GM21423 (cell line): ENCODE measurements at regions not wholly inside any gene's neighbourhood (a gene's known extent, or its start where the extent isn't known, plus 50 kb on each side); places are given as distances from the start of the nearest gene placed in this dataset.

Experiments used
- ATAC-seq: cut with Tn5 transposase; IDR thresholded peaks from one replicate; pipeline ENCODE4 v1.9.1; 2021; ENCODE audit warnings: mild to moderate bottlenecking, moderate library complexity; ENCODE audit not compliant: unreplicated experiment

DNA sequence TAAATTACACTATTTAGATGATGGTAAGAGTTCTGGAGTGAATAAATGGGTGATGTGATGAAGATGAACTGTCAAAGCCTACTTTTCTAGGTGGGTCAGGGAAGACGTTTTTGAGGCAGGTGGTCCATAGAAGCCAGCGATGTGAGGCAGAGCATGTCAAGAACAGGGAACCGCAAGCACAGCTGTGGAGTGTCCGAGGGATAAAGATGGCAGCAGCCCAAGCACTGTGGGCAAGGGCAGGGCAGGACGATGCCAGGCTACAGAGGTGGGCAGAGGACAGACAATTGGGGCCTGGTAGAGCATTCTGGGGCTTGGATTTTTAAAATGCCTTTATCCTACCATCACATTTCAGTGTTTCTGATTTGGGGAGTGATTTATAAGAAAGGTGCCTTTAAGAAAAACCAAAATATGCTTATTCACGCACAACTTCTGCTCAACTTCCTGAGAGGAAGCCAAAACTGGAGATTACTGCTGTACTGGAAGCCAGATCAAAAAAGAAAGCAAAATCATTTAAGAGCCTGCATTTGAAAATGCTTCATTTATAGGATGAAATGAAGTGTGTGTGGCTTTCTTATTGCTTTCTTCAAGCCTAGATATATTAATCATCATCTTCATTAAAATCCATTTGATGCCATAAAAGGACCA lies 119.0 kb upstream of the WDR17 start:
- ATAC-seq = no peak

- no peak for ATAC-seq
Measured at GRCh38 chr4:175947117-175947722, 118.4 kb upstream of the WDR17 start.

DNA sequence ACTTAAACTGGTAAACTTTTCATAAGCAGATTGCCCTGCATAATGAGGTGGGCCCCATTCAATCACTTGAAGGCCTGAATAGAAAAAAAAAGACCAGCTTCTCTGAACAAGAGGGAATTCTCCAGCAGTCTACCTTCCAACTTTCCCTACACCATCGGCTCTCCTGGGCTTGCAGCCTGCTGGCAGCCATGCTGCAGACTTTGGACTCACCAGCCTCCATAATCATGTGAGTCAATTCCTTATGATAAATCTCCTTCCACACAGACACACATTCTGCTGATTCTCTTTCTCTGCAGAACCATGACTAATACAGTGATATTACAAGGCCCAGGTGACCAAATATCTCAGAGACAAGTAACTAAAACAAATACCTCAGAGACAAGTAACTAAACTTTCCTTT lies 113.8 kb upstream of the WDR17 start:
- ATAC-seq = no peak

- no peak for ATAC-seq
Measured at GRCh38 chr4:175953116-175953515, 112.5 kb upstream of the WDR17 start.

DNA sequence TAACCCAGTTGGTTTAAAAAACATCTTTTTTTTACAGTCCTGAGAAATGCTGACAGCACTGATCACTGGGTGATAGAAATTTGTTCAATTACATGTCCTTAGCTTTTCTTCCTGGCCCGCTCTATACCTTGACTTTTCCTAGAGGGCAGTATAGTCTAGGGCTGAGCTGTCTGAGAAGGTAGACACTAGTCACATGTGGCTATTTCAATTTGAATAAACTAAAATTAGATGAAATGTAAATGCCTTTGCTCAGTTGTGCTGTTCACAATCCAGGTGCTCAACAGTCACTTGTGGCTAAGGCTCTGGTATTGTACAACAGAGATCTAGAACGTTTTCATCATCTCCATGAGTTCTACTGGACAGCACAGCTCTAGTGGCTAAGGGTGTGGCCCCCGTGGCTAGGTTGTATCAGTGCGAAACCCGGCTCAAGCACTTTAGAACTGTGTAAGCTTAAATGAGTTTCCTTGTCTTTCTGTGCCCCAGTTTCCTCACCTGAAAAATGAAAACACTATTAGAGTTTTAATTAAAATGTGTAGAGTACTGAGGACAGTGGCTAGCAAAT lies 111.6 kb upstream of the WDR17 start:
- peak; percentile 91 for ATAC-seq

- ATAC-seq = no peak
Measured at GRCh38 chr4:175954685-175955084, 111.0 kb upstream of the WDR17 start.

GRCh38 chr4:175961604-175962003 lies 104.0 kb upstream of the WDR17 start:
- peak; percentile 93 for ATAC-seq

DNA sequence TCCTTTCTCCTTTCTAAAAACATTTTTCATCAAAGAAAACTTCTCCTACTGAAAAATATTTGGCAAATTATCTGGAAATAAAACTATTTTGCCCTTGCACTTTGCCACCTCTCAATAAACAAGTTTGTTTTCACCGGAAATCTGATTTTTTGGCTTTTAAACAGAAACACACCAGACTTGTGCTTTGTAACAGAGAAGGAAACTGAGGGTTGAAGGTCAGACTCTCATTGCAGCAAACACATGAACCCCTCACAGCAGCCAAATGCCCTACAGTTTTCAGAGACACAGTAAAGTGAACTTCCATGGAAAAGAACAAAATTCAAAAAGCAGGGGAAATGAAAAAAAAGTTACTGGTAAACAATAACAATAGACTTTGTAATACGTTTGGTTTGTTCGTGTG lies 95.6 kb upstream of the WDR17 start:
- ATAC-seq = no peak

GRCh38 chr4:175970724-175971123 lies 94.9 kb upstream of the WDR17 start:
- ATAC-seq = no peak

GRCh38 chr4:175971388-175972179 lies 94.1 kb upstream of the WDR17 start:
- ATAC-seq = no peak

DNA sequence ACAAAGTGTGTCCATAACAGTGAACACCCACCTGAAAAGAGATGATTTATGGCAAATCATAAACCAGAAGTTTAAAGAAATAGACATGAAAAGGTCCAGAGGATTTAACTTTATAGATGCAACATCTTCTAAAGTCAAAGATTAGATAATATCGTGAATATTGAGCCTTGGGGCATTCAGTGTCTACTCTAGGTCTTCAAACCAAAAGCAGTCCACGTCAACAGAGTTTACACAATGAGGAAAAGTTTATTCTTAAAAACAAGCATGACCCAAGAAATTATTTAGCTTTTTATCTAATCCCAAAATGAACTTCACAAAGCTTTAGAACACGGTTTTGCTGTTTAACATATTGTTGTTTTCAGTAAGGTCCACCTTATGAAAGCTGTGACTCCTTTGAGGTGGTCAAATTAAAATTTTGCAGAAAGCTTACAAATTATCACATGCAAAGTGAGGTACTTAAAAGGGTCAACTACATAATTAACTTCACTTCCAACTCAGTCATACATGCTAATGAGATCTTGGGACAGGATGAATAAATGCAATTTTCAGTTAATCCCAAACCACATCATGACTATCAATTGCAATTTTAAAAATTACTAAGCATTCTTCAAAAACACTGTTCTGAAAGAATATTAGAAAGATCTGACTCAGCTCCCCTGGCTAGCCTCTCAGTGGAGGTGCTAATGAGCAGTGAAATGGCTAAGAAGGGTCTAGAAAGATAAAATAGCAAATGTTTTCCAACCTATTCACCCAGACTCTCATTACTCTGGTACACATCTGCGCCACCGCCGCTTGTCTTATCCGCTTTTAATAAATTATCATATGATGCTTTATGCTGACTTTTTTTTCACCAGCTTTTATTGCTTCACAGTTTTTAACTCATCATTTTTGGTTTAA lies 92.4 kb upstream of the WDR17 start:
- no peak for ATAC-seq

- no peak for ATAC-seq
Measured at GRCh38 chr4:175983636-175984035, 82.0 kb upstream of the WDR17 start.

DNA sequence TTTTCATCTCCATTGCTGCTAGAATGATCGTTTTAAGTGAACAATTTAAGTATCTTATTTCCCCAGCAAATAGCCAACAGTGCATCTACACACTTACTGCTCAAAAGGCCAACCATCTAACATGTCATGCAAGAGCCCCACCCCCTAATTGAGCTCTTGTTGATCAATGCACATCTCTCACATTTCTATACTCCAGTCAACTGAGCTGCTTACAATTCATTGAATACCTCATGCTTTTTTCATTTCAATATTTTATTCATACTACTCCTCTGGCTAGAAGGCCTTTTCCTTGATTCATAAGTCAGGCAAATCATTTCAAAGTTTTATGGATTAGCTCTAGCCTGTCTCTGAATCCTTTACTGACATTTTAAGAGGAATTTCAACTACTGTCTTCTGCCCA lies 79.0 kb upstream of the WDR17 start:
- no peak for ATAC-seq

DNA sequence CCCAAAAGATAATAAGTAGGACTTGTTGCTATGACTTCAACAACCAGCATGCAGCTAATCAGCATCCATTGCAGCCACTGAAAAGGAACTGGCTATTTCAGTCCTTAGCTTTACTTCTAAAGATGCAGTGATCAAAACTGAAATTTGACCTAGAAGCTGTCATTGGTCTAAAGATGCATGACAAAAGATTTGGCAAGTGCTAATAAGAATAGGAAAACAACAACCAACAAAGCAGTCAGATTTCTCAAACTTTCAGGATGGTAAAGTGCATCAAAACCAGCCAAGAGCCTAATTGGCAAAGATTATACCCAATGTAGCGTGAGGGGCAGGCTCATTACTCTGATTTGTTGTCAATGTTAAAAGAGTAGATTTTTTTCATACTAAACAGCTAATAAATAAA lies 77.1 kb upstream of the WDR17 start:
- no peak for ATAC-seq

- ATAC-seq = no peak
Measured at GRCh38 chr4:175996206-175996605, 69.4 kb upstream of the WDR17 start.

GRCh38 chr4:175997291-175997690 lies 68.3 kb upstream of the WDR17 start:
- ATAC-seq = no peak

DNA sequence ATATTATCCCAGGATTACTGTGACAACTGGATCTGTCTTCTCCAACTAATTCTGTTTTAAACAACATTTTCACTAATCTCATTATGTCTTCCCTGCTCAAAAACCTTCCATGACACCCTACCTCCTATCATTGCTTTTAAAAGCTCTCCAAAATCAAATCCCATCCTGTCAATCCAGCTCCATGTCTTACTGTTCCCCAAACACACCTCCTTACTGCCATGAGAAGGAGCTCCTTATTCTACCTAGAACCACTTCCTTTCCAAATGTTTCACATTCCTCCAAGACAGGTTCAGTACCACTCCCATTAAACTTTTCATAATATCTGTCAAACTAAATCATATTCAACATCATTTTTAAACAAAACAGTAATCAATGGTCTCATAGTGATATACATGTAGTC lies 66.9 kb upstream of the WDR17 start:
- no peak for ATAC-seq

DNA sequence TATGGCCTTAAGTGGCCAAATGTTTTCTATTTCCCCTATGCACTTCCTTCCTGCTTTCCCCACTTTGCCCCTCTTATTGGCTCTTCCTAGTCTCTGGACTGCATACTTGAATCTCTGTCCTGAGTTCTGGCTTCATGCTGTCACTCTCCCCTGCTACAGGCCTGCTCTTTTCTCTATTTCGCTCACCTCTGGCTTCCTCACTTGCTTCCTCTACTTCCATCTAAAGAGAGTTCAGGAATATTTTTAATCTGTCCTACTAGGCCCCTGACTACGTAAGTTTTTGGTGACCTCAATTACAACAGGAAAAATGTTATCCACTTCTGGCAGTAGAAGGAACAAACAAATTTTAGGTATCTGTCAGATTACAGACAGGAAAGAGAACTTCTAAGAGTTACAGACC lies 65.7 kb upstream of the WDR17 start:
- ATAC-seq = no peak

DNA sequence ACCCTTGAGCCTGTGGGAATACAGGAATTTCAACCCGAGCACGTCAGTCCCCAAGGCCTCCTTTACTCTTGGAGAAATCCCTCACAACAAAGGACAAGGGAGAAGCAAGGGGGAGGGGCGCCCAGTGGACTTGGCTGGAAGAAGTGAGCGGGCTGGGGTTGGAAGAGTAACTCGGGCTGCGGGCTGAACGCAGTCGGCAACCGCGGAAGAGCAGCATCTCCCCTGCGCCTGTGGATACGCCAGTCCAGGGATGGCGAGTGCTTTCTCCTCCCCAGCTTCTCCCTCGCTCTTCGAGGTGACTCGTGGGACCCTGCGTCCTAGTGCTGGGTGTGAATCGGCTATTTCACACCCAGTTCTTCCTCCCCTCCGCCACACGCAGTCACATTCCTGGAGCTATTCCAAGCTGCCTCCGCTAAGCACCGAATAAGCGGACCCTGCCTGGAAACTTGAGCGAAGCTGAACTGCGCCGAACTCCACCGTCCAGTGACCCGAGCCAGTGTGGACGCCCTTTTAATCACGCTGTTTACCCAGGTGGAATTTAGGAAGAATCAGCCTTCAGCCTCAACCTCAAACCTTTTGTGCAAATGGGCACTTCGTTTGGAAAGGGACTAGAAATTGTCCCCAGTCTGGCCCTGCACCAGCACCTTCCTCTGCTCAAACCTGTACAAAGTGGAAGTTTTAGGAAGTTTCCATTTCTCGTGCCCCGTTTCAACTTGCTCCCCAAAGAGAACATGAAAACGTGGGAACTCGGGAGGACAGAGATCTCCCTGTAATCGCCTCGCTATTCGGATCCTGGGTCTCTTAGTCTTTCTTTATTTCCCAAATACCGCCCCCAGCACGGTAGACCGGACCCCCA lies 64.3 kb upstream of the WDR17 start:
- no peak for ATAC-seq

DNA sequence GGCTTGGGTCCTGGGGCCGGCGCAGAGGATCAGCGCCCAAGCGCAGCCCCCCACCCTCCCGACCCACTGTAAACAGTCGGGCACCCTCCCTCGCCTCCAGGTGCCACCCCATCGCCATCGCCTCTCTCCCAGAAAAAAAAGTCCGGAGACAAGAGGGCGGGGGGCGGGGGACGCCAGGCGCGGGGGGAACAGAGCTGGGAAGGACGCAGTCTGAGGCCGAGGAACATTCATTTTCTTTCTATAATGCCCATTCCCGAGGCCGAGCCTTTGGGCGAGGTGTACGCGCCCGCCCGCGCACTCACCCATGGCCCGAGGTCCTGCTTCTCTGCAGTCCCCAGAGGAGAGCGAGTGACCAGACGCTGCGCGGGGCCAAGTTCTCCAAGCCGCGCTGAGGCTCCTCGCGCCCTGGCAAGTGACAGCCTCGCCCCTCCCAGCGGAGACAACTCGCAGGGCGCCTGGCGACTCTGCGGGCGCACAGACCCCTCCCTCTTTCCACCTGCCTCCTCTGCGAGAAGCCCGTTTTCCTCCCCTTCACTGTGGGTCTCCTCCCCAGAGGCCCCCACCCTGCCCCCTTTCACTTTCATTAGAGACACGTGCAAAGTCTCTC lies 63.5 kb upstream of the WDR17 start:
- ATAC-seq = peak; percentile 84
